MM.1S (cell line): ENCODE measurements at regions not wholly inside any gene's neighbourhood (a gene's known extent, or its start where the extent isn't known, plus 50 kb on each side); places are given as distances from the start of the nearest gene placed in this dataset.

Experiments used
- EZH2 ChIP-seq: fragments of 300-600 bp; sonication (generic); optimal IDR thresholded peaks from 2 replicates; pipeline ENCODE3; 2017; ENCODE audit warnings: low read depth, mild to moderate bottlenecking, antibody characterized with exemption, low read length, mixed read lengths
- EZH2phosphoT487 ChIP-seq: fragments of 300-600 bp; sonication (generic); IDR thresholded peaks from 2 replicates; pipeline ENCODE4 v1.6.1; 2018; ENCODE audit warnings: antibody characterized with exemption, low read length
- TF ChIP-seq, protein P1 (sequence below): fragments of 300-600 bp; sonication (generic); IDR thresholded peaks from 2 replicates; pipeline ENCODE4 v1.5.1; 2016; ENCODE audit warnings: antibody characterized with exemption, low read length, mixed read lengths

DNA sequence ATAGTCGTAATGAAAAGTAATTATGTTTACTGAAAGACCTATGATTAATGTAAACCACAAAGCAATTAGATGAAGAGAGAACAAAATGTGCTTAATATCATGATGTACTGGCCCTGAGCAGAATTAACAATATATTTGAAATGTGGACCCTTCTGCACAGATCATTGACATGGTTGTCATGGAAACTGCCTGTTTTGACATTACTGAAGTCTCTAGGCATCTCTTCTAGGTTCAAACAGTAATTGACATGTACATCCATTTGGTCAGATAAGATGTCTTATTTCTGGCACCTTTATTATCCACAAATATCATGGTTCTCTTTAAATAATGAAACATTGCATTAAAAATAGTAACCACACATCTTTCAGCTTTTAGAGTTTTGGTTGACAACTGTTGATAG is 251.7 kb upstream of the GNPDA2 start:
- TF ChIP-seq, protein P1, sequence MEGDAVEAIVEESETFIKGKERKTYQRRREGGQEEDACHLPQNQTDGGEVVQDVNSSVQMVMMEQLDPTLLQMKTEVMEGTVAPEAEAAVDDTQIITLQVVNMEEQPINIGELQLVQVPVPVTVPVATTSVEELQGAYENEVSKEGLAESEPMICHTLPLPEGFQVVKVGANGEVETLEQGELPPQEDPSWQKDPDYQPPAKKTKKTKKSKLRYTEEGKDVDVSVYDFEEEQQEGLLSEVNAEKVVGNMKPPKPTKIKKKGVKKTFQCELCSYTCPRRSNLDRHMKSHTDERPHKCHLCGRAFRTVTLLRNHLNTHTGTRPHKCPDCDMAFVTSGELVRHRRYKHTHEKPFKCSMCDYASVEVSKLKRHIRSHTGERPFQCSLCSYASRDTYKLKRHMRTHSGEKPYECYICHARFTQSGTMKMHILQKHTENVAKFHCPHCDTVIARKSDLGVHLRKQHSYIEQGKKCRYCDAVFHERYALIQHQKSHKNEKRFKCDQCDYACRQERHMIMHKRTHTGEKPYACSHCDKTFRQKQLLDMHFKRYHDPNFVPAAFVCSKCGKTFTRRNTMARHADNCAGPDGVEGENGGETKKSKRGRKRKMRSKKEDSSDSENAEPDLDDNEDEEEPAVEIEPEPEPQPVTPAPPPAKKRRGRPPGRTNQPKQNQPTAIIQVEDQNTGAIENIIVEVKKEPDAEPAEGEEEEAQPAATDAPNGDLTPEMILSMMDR, result no peak
- TF ChIP-seq EZH2, result no peak
- no peak for TF ChIP-seq EZH2phosphoT487
